22Rv1 (cell line): ENCODE measurements at regions not wholly inside any gene's neighbourhood (a gene's known extent, or its start where the extent isn't known, plus 50 kb on each side); places are given as distances from the start of the nearest gene placed in this dataset.

Experiments used
- ZFX ChIP-seq: fragments of 450-650 bp; IDR thresholded peaks from 2 replicates; pipeline ENCODE4 v1.6.1; 2017; ENCODE audit warnings: antibody characterized with exemption, borderline replicate concordance
- TF ChIP-seq, protein P1 (sequence below): fragments of 450-650 bp; IDR thresholded peaks from 2 replicates; pipeline ENCODE4 v1.5.1; 2017; ENCODE audit warnings: mild to moderate bottlenecking

DNA sequence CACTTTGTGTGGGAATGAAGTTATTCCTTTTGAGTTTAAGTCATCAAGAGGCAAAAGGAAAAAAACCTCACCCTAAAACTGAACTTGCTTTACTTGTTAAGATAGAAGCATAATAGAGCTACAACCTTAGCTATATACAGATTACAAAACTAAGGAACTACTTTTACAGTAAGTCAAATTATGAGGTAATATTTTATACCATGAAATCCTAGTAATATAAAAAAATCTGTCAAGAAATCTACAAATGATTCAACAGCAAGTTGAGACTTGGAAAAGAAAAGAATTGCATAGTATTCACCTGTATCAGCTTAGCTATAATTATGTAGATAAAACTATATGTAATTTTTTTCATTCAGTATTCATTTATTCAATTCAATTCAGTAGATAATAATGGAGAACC, 335.3 kb downstream of the KLF5 start:
- TF ChIP-seq, protein P1, sequence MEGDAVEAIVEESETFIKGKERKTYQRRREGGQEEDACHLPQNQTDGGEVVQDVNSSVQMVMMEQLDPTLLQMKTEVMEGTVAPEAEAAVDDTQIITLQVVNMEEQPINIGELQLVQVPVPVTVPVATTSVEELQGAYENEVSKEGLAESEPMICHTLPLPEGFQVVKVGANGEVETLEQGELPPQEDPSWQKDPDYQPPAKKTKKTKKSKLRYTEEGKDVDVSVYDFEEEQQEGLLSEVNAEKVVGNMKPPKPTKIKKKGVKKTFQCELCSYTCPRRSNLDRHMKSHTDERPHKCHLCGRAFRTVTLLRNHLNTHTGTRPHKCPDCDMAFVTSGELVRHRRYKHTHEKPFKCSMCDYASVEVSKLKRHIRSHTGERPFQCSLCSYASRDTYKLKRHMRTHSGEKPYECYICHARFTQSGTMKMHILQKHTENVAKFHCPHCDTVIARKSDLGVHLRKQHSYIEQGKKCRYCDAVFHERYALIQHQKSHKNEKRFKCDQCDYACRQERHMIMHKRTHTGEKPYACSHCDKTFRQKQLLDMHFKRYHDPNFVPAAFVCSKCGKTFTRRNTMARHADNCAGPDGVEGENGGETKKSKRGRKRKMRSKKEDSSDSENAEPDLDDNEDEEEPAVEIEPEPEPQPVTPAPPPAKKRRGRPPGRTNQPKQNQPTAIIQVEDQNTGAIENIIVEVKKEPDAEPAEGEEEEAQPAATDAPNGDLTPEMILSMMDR, result no peak
- no peak for TF ChIP-seq ZFX
